ENCODE measurements at regions not wholly inside any gene's neighbourhood (a gene's known extent, or its start where the extent isn't known, plus 50 kb on each side); places are given as distances from the start of the nearest gene placed in this dataset.

DNA sequence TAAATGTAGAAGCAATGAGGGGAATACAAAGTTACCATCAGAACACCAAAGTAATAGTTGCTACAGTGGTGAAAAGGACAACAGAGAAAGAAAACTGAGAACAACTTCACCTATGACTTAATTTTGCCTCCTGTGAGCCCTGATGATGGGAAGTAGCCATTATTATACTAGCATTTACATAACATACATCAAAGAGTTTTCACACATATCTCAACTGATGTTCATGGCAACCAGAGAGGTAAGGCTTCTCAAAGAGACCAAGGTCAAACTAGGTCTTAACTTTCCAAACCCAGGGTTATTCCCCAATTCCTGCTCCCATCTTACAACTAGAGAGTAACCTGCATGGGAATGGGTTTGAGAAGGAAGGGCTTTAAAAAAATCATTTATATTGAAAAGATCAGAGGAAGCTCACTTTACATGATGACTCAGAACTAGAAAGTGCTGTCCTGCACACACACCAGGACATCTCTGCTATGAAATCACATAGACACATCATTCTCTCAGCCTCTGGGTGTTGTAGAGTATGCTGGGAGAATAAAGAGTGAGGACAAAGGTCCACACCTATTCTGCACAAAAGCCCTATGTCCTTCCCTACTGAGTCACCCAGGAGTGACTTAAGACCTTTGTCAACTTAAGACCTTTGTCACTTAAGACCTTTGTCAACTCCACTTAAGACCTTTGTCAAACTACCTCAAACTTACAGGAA is 179.7 kb downstream of the TNFSF18 start:
- CTCF ChIA-PET: no interaction called here
- intact Hi-C loops (cut with micrococcal nuclease; ENCODE audit: unreplicated experiment): no loop called here
- TF ChIP-seq EZH2 (IDR thresholded peaks at IDR 0.05; ENCODE audit: low read depth): no peak

DNA sequence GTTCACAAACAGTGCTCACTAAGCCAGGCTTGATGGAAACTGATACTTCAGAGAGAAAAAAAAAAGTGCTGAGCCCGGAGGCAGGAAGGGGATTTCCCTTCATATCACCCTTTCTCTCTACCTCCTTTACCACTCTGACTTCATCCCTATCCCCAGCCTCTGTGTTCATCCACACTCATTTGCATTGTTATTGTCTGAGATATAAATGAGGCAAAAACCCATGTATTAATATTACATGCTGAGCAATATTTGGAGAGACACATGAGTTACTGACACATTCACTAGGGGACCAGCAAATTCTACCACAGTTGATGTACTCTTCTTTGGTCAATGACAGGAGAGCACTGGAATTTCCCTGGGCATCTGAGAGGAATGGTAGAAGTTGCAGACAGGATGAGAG is 175.8 kb downstream of the TNFSF18 start:
- H3K9me3 ChIP-seq (ENCODE audit: insufficient read depth, low read depth): 0 out of 2 replicates have a peak, but pooled peaks cover 3% of the 10 kb centered on the region
- H2AFZ ChIP-seq: no peak overlapping the region
- no peak overlapping the region for H3K27ac ChIP-seq
- no peak overlapping the region for H3K4me3 ChIP-seq
- no peaks in the 10 kb centered on the region for H3K36me3 ChIP-seq (ENCODE audit: low read depth)
- BruUV-seq (replicated peaks): no TSS peak
- CTCF ChIA-PET: no interaction called here
- H3K27me3 ChIP-seq (ENCODE audit: insufficient read depth, low read depth): no peaks in the 10 kb centered on the region
- DNase-seq: no peak
- TF ChIP-seq EZH2 (IDR thresholded peaks at IDR 0.05; ENCODE audit: low read depth) (no peak), CTCF (conservative IDR thresholded peaks at IDR 0.05) (no peak)
- H3K4me1 ChIP-seq (replicated peaks; ENCODE audit: insufficient read depth): peaks cover 9% of the 10 kb centered on the region; the same call in 1 of the 2 replicates
- POLR2A ChIA-PET (ENCODE audit: unreplicated experiment): no interaction called here
- no peaks in the 10 kb centered on the region for H3K79me2 ChIP-seq (ENCODE audit: low read depth)
- no peaks in the 10 kb centered on the region for H4K20me1 ChIP-seq (ENCODE audit: insufficient read depth)
- intact Hi-C loops (cut with micrococcal nuclease; ENCODE audit: unreplicated experiment): no loop called here
- no peak overlapping the region for H3K4me2 ChIP-seq
- no peaks in the 10 kb centered on the region for H3K9me2 ChIP-seq (ENCODE audit: insufficient read depth)
- H3F3A ChIP-seq (ENCODE audit: insufficient read depth, low read depth): peaks cover 8% of the 10 kb centered on the region

More for the DNA sequence above, 179.7 kb downstream of the TNFSF18 start:
- Histone ChIP-seq H3K27ac (no peak overlapping the region), H3K79me2 (ENCODE audit: low read depth) (no peaks in the 10 kb centered on the region), H3K4me2 (no peak overlapping the region), H4K20me1 (ENCODE audit: insufficient read depth) (no peaks in the 10 kb centered on the region), H3K4me3 (no peak overlapping the region), H3K9me3 (ENCODE audit: insufficient read depth, low read depth) (no peaks in the 10 kb centered on the region), H2AFZ (no peak overlapping the region), H3K36me3 (ENCODE audit: low read depth) (no peaks in the 10 kb centered on the region), H3K27me3 (ENCODE audit: insufficient read depth, low read depth) (no peaks in the 10 kb centered on the region), H3K9me2 (ENCODE audit: insufficient read depth) (no peaks in the 10 kb centered on the region), H3F3A (ENCODE audit: insufficient read depth, low read depth) (peaks cover 6% of the 10 kb centered on the region), H3K4me1 (replicated peaks; ENCODE audit: insufficient read depth) (peaks cover 9% of the 10 kb centered on the region; the same call in 1 of the 2 replicates)
- DNase-seq: peak in 1 of 2 experiments; percentile 56
- POLR2A ChIA-PET (ENCODE audit: unreplicated experiment): interaction anchor here (0.5 kb wide), 1 partner anchor 1447 kb away, joined by 4 read pairs; no protein-coding TSS in a partner anchor
- BruUV-seq (replicated peaks): no TSS peak

DNA sequence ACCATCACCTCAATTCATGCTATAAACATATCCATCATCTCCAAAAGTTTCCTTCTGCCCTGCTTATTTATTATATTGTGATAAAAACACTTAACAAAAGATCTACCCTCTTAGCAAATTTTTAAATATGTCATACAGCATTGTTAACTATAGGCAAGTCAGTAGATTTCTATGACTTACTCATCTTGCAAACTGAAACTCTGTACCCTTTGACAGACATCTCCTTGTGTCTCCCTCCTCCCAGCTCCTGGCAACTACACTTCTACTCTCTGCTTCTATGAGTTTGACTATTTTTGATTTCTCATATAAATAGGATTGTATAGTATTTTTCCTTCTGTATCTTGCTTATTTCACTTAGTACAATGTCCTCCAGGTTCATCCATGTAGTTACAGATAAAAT is 174.8 kb downstream of the TNFSF18 start:
- H3K9me3 ChIP-seq (ENCODE audit: insufficient read depth, low read depth): 0 out of 2 replicates have a peak, but pooled peaks cover 3% of the 10 kb centered on the region
- no peaks in the 10 kb centered on the region for H4K20me1 ChIP-seq (ENCODE audit: insufficient read depth)
- CTCF ChIA-PET: no interaction called here
- TF ChIP-seq EZH2 (IDR thresholded peaks at IDR 0.05; ENCODE audit: low read depth) (no peak), CTCF (conservative IDR thresholded peaks at IDR 0.05) (no peak)
- H3K4me2 ChIP-seq: no peak overlapping the region
- H3K79me2 ChIP-seq (ENCODE audit: low read depth): no peaks in the 10 kb centered on the region
- DNase-seq: no peak
- no peak overlapping the region for H3K27ac ChIP-seq
- intact Hi-C loops (cut with micrococcal nuclease; ENCODE audit: unreplicated experiment): no loop called here
- H3K27me3 ChIP-seq (ENCODE audit: insufficient read depth, low read depth): no peaks in the 10 kb centered on the region
- H3K4me1 ChIP-seq (replicated peaks; ENCODE audit: insufficient read depth): peaks cover 7% of the 10 kb centered on the region; the same call in 1 of the 2 replicates
- no peaks in the 10 kb centered on the region for H3K36me3 ChIP-seq (ENCODE audit: low read depth)
- H3K4me3 ChIP-seq: no peak overlapping the region
- POLR2A ChIA-PET (ENCODE audit: unreplicated experiment): no interaction called here
- no peak overlapping the region for H2AFZ ChIP-seq
- no TSS peak for BruUV-seq (replicated peaks)
- no peaks in the 10 kb centered on the region for H3K9me2 ChIP-seq (ENCODE audit: insufficient read depth)
- peaks cover 8% of the 10 kb centered on the region for H3F3A ChIP-seq (ENCODE audit: insufficient read depth, low read depth)
